H1 (cell line): ENCODE measurements at regions not wholly inside any gene's neighbourhood (a gene's known extent, or its start where the extent isn't known, plus 50 kb on each side); places are given as distances from the start of the nearest gene placed in this dataset.

ENCODE experiments used
- CTCF ChIA-PET: fragments of 300-600 bp; sonication (Branson Sonifier 250); formaldehyde crosslinking; loops from one replicate; lab custom pipeline; 2021; ENCODE audit not compliant: partially characterized antibody; lab: Charles Lee
- POLR2A ChIA-PET: fragments of 300-600 bp; sonication (Branson Sonifier 250); formaldehyde crosslinking; loops from one replicate; lab custom pipeline; 2021; ENCODE audit warnings: inconsistent platforms; ENCODE audit not compliant: partially characterized antibody; lab: Charles Lee
- DNase-seq, 2 experiments: peaks; one replicate each; pipeline versions ENCODE4 v3.0.0 to v3.0.0-alpha.2; 2010 to 2022; ENCODE audit warnings: low spot score in 2 of 2, low read depth in 1 of 2, mixed read lengths in 1 of 2
- FAIRE-seq: peaks from 2 replicates; lab custom pipeline; 2011; peaks lifted over from hg19 to GRCh38; lab: Jason Lieb, UNC
- H2AFZ ChIP-seq: 2 replicates; pipeline ENCODE4 v1.8.1; 2012; ENCODE audit warnings: low read length, inconsistent platforms
- H2AK5ac ChIP-seq: 2 replicates; pipeline ENCODE4 v1.6.1; 2013; ENCODE audit warnings: low read depth, low read length
- H2BK120ac ChIP-seq: replicated peaks from 2 replicates; pipeline ENCODE3; 2013; ENCODE audit warnings: low read depth, low read length, inconsistent platforms
- H2BK12ac ChIP-seq: 2 replicates; pipeline ENCODE4 v1.6.1; 2013; ENCODE audit warnings: low read depth, low read length
- H2BK15ac ChIP-seq: 2 replicates; pipeline ENCODE4 v1.6.1; 2013; ENCODE audit warnings: low read length
- H2BK20ac ChIP-seq: 2 replicates; pipeline ENCODE4 v1.6.1; 2013; ENCODE audit warnings: low read length
- H2BK5ac ChIP-seq: 2 replicates; pipeline ENCODE4 v1.6.1; 2013; ENCODE audit warnings: low read depth, low read length
- H3K14ac ChIP-seq: 2 replicates; pipeline ENCODE4 v1.6.1; 2013; ENCODE audit warnings: inconsistent platforms; ENCODE audit not compliant: insufficient read length
- H3K18ac ChIP-seq: 2 replicates; pipeline ENCODE4 v1.6.1; 2013; ENCODE audit warnings: low read length; ENCODE audit errors: extremely low read depth
- H3K23ac ChIP-seq: 2 replicates; pipeline ENCODE4 v1.6.1; 2013; ENCODE audit warnings: inconsistent platforms; ENCODE audit not compliant: insufficient read length
- H3K23me2 ChIP-seq: 2 replicates; pipeline ENCODE4 v1.6.1; 2013; ENCODE audit warnings: low read depth, low read length
- H3K27ac ChIP-seq: 2 replicates; pipeline ENCODE4 v1.6.1; 2011; ENCODE audit warnings: low read depth, low read length, inconsistent platforms
- H3K27me3 ChIP-seq, 4 experiments: replicated peaks in 1 of 4; 1 replicate in 1 of 4; 2 replicates in 3 of 4; pipeline versions ENCODE4 v1.6.1 to v1.8.1; 2011 to 2013; ENCODE audit warnings: low read length in 3 of 4, mild to moderate bottlenecking in 3 of 4, inconsistent platforms in 2 of 4, mixed read lengths in 2 of 4, moderate library complexity in 1 of 4; ENCODE audit not compliant: control insufficient read depth in 3 of 4, insufficient read depth in 3 of 4; ENCODE audit errors: extremely low read depth in 1 of 4
- H3K36me3 ChIP-seq, 4 experiments: 2 replicates each; pipeline versions ENCODE4 v1.6.1 to v1.8.1; 2011 to 2013; ENCODE audit warnings: mild to moderate bottlenecking in 4 of 4, low read length in 3 of 4, moderate library complexity in 2 of 4, control low read depth in 1 of 4, inconsistent platforms in 1 of 4; ENCODE audit not compliant: insufficient read depth in 4 of 4, control insufficient read depth in 2 of 4
- H3K4ac ChIP-seq: replicated peaks from 2 replicates; pipeline ENCODE3; 2013; ENCODE audit warnings: low read length, low read depth, mixed read lengths, inconsistent platforms; ENCODE audit not compliant: insufficient read length
- H3K4me1 ChIP-seq, 4 experiments: replicated peaks in 1 of 4; 1 replicate in 1 of 4; 2 replicates in 3 of 4; pipeline versions ENCODE4 v1.6.1 to v1.8.1; 2011 to 2013; ENCODE audit warnings: low read length in 3 of 4, inconsistent platforms in 2 of 4, mixed read lengths in 1 of 4; ENCODE audit not compliant: insufficient read depth in 4 of 4, control insufficient read depth in 3 of 4
- H3K4me2 ChIP-seq, 2 experiments: 2 replicates each; pipeline versions ENCODE4 v1.6.1 to v1.8.1; 2011 to 2013; ENCODE audit warnings: low read depth in 2 of 2, low read length in 2 of 2, control low read depth in 1 of 2, inconsistent platforms in 1 of 2, mild to moderate bottlenecking in 1 of 2; ENCODE audit not compliant: insufficient read depth in 1 of 2
- H3K4me3 ChIP-seq, 4 experiments: fragments of 200-600, 300-600 bp in 1 of 4; sonication (generic), shearing (Covaris generic), sonication (Bioruptor Twin) in 1 of 4; 2 replicates each; pipeline versions ENCODE4 v1.5.1 to v1.8.1; 2011 to 2016; ENCODE audit warnings: low read length in 4 of 4, low read depth in 3 of 4, control low read depth in 2 of 4, inconsistent platforms in 2 of 4, mild to moderate bottlenecking in 2 of 4, mixed read lengths in 1 of 4, moderate library complexity in 1 of 4; ENCODE audit not compliant: insufficient read depth in 2 of 4; ENCODE audit errors: extremely low read depth in 1 of 4
- H3K56ac ChIP-seq: replicated peaks from 2 replicates; pipeline ENCODE3; 2013; ENCODE audit warnings: low read depth, mild to moderate bottlenecking, mixed read lengths, low read length, inconsistent platforms; ENCODE audit not compliant: insufficient read length
- H3K79me1 ChIP-seq: 2 replicates; pipeline ENCODE4 v1.6.1; 2013; ENCODE audit warnings: low read depth, low read length, control low read depth
- H3K79me2 ChIP-seq, 2 experiments: 2 replicates each; pipeline versions ENCODE4 v1.6.1 to v1.8.1; 2012 to 2013; ENCODE audit warnings: low read length in 2 of 2, mild to moderate bottlenecking in 2 of 2, inconsistent platforms in 1 of 2; ENCODE audit not compliant: insufficient read depth in 2 of 2, control insufficient read depth in 1 of 2
- H3K9ac ChIP-seq, 4 experiments: replicated peaks in 1 of 4; 1 replicate in 1 of 4; 2 replicates in 3 of 4; pipeline versions ENCODE4 v1.6.1 to v1.8.1; 2011 to 2013; ENCODE audit warnings: low read depth in 3 of 4, low read length in 3 of 4, control low read depth in 2 of 4, mild to moderate bottlenecking in 2 of 4, moderate library complexity in 2 of 4, inconsistent platforms in 1 of 4; ENCODE audit errors: extremely low read depth in 1 of 4
- H3K9me3 ChIP-seq, 2 experiments: 2 replicates each; pipeline versions ENCODE4 v1.6.1 to v1.8.1; 2012 to 2013; ENCODE audit warnings: mild to moderate bottlenecking in 2 of 2, moderate library complexity in 2 of 2, control low read depth in 1 of 2, inconsistent platforms in 1 of 2, low read depth in 1 of 2, low read length in 1 of 2, mixed read lengths in 1 of 2; ENCODE audit not compliant: insufficient read depth in 2 of 2
- H4K20me1 ChIP-seq, 2 experiments: replicated peaks in 1 of 2; 2 replicates each; pipeline versions ENCODE3 to v1.8.1; 2011 to 2013; ENCODE audit warnings: inconsistent platforms in 2 of 2, low read length in 2 of 2, mild to moderate bottlenecking in 1 of 2; ENCODE audit not compliant: insufficient read depth in 2 of 2, control insufficient read depth in 1 of 2
- H4K5ac ChIP-seq: 2 replicates; pipeline ENCODE4 v1.6.1; 2013; ENCODE audit warnings: low read length, low read depth, mixed read lengths, inconsistent platforms; ENCODE audit not compliant: insufficient read length
- H4K8ac ChIP-seq: 2 replicates; pipeline ENCODE4 v1.8.0; 2013; ENCODE audit warnings: mild to moderate bottlenecking, moderate library complexity, low read length, inconsistent platforms; ENCODE audit not compliant: insufficient read depth; ENCODE audit errors: extremely low read depth
- H4K91ac ChIP-seq: replicated peaks from 2 replicates; pipeline ENCODE3; 2013; ENCODE audit warnings: low read length, mixed read lengths, inconsistent platforms; ENCODE audit not compliant: insufficient read length
- BRCA1 ChIP-seq: IDR thresholded peaks from 2 replicates; pipeline ENCODE4 v1.6.1; 2012; ENCODE audit warnings: low read depth, low read length, improper control_type of control experiment
- RAD21 ChIP-seq, 2 experiments: IDR thresholded peaks in 1 of 2; conservative IDR thresholded peaks in 1 of 2; 2 replicates each; pipeline ENCODE4 v1.6.1; 2011; ENCODE audit warnings: low read depth in 2 of 2, low read length in 2 of 2, improper control_type of control experiment in 1 of 2, inconsistent platforms in 1 of 2, mild to moderate bottlenecking in 1 of 2, moderate library complexity in 1 of 2
- WGBS, 2 experiments: shearing (Covaris generic) in 1 of 2; methylation state at CpG; one replicate each; pipeline versions ENCODE4 v1.1.6 to v1.1.7; 2013 to 2015; ENCODE audit warnings: low lambda C conversion rate in 2 of 2, mixed read lengths in 2 of 2, inconsistent platforms in 1 of 2, low coverage in 1 of 2, missing lambda C conversion rate in 1 of 2; ENCODE audit not compliant: insufficient replicate concordance in 2 of 2, insufficient coverage in 1 of 2, insufficient read length in 1 of 2; ENCODE audit errors: extremely low coverage in 1 of 2, missing lambda C conversion rate in 1 of 2; 5-methylcytosine and 5-hydroxymethylcytosine counted together

DNA sequence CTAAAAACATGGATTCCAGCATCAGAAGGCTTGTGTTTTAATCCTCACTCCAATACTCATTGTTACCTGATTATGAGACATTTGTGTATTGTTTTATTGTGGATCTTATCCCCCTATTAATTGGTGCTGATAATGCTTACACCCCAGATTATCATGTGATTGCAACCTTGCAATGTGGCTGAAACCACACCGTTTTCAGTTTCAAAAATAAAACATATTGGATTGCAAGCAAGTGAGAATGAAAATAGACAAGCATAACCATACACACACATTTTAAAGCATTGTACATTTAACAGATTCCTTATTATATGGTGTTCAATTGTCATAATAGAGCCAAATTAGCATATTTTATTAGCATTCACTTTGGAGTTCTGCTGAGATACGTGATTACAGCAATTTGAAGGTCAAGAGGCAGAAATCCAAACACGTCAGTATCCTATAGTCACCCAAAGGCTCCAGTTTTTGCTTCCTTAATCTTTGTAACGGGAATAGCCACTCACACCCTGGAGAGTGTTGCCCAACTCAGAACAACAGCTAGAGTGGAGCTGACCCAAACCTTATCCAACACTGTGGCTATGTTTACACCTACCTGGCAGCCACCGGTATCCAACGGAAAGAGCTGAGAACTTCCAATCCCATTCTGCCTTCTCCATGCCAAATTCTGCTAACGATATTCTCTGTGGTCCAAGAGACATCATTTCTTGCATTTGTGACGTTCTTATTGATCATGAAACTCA lies 317.1 kb upstream of the KLF6 start:
- no peak overlapping the region for H2BK20ac ChIP-seq
- H3K27me3 ChIP-seq = no peaks in the 10 kb centered on the region
- no peak overlapping the region for H3K27ac ChIP-seq
- CTCF ChIA-PET = interaction anchor here (0.6 kb wide), 1 partner anchor 11 kb away, joined by 3 read pairs; no protein-coding TSS in a partner anchor
- H3K18ac ChIP-seq = no peak overlapping the region
- TF ChIP-seq BRCA1 = no peak
- TF ChIP-seq RAD21 (IDR thresholded peaks at IDR 0.05 in 1 of 2, conservative IDR thresholded peaks at IDR 0.05 in 1 of 2; ENCODE audit: low read depth in 2 of 2, low read length in 2 of 2) = no peak
- H4K91ac ChIP-seq = no peak overlapping the region
- H2BK12ac ChIP-seq = no peak overlapping the region
- no peak overlapping the region for H3K9ac ChIP-seq
- no peak for DNase-seq
- WGBS, 2 experiments = 90% methylated on average over 8 of the region's 8 CpGs; no CpG with 5 or more reads in 1 of the 2 experiments
- no peak overlapping the region for H3K4ac ChIP-seq
- no peaks in the 10 kb centered on the region for H3K4me1 ChIP-seq
- H3K79me2 ChIP-seq = no peaks in the 10 kb centered on the region
- H2AFZ ChIP-seq = no peak overlapping the region
- H2BK120ac ChIP-seq = no peak overlapping the region
- FAIRE-seq = no peak
- H3K4me2 ChIP-seq = no peak overlapping the region
- H3K9me3 ChIP-seq = peaks cover 5 to 6% of the 10 kb centered on the region in 2 experiments; a peak in 2 of 4 replicates
- H2BK5ac ChIP-seq = no peak overlapping the region
- no peak overlapping the region for H3K14ac ChIP-seq
- no peak overlapping the region for H3K4me3 ChIP-seq
- H4K8ac ChIP-seq = no peak overlapping the region
- H3K79me1 ChIP-seq = no peaks in the 10 kb centered on the region
- POLR2A ChIA-PET = no interaction called here
- H3K56ac ChIP-seq = no peak overlapping the region
- H2BK15ac ChIP-seq = no peak overlapping the region
- H3K23ac ChIP-seq = no peak overlapping the region
- no peak overlapping the region for H2AK5ac ChIP-seq
- H3K36me3 ChIP-seq = no peaks in the 10 kb centered on the region
- H3K23me2 ChIP-seq = no peaks in the 10 kb centered on the region
- no peaks in the 10 kb centered on the region for H4K20me1 ChIP-seq
- no peak overlapping the region for H4K5ac ChIP-seq
